ENCODE measurements at regions not wholly inside any gene's neighbourhood (a gene's known extent, or its start where the extent isn't known, plus 50 kb on each side); places are given as distances from the start of the nearest gene placed in this dataset.

DNA sequence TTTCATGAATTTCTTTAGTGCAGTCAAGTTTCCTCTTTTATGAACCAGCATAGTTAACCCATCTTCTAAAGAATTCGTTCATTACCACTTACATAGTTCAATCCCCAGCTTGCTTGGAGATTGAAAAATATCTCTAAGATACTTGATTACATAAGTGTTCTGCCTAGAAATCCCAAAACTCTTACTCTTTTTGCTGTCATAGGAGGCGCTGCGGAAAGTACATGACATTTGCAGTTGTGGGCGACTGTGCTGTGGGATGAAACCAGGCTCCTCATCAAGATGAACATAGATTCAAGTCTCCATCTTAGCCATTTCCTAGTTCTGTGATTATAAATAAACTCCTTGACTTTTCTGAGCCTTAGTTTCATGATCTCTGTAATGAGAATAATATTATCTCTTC, 107.1 kb upstream of the SORBS2 start:
- no peak for TF ChIP-seq EZH2phosphoT487 (IDR thresholded peaks at IDR 0.05; ENCODE audit: low read depth)
- TF ChIP-seq, protein P1, sequence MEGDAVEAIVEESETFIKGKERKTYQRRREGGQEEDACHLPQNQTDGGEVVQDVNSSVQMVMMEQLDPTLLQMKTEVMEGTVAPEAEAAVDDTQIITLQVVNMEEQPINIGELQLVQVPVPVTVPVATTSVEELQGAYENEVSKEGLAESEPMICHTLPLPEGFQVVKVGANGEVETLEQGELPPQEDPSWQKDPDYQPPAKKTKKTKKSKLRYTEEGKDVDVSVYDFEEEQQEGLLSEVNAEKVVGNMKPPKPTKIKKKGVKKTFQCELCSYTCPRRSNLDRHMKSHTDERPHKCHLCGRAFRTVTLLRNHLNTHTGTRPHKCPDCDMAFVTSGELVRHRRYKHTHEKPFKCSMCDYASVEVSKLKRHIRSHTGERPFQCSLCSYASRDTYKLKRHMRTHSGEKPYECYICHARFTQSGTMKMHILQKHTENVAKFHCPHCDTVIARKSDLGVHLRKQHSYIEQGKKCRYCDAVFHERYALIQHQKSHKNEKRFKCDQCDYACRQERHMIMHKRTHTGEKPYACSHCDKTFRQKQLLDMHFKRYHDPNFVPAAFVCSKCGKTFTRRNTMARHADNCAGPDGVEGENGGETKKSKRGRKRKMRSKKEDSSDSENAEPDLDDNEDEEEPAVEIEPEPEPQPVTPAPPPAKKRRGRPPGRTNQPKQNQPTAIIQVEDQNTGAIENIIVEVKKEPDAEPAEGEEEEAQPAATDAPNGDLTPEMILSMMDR (IDR thresholded peaks at IDR 0.05; ENCODE audit: low read depth, low read length): no peak
